ENCODE measurements at regions not wholly inside any gene's neighbourhood (a gene's known extent, or its start where the extent isn't known, plus 50 kb on each side); places are given as distances from the start of the nearest gene placed in this dataset.
A peak's percentile ranks its signal among the peaks of the same experiment; 100 is the strongest.

- Histone ChIP-seq H3K4me3 (ENCODE audit: low read depth, low read length) (no peak overlapping the region), H3K36me3 (ENCODE audit: control insufficient read depth, insufficient read depth, low read length) (no peaks in the 10 kb centered on the region), H3K27me3 (ENCODE audit: control insufficient read depth, insufficient read depth, low read length) (no peaks in the 10 kb centered on the region)
- ChIA-PET CTCF (no interaction called here), POLR2A (no interaction called here)
- no peak for DNase-seq (ENCODE audit: low read depth)
- no peak for TF ChIP-seq CTCF (IDR thresholded peaks at IDR 0.05; ENCODE audit: insufficient read depth, low read depth, low read length)
These were observed 334.5 kb downstream of the RAB38 start for GRCh38 chr11:87840786-87841185.

- POLR2A ChIA-PET: no interaction called here
- no peaks in the 10 kb centered on the region for H3K27me3 ChIP-seq (ENCODE audit: control insufficient read depth, insufficient read depth, low read length)
- H3K36me3 ChIP-seq (ENCODE audit: control insufficient read depth, insufficient read depth, low read length): no peaks in the 10 kb centered on the region
- no peak for DNase-seq (ENCODE audit: low read depth)
- CTCF ChIA-PET: no interaction called here
- no peak overlapping the region for H3K4me3 ChIP-seq (ENCODE audit: low read depth, low read length)
- TF ChIP-seq CTCF (IDR thresholded peaks at IDR 0.05; ENCODE audit: insufficient read depth, low read depth, low read length): no peak
These were observed 343.0 kb downstream of the RAB38 start for GRCh38 chr11:87832211-87832610.

- TF ChIP-seq CTCF (IDR thresholded peaks at IDR 0.05; ENCODE audit: insufficient read depth, low read depth, low read length): no peak
- Histone ChIP-seq H3K4me3 (ENCODE audit: low read depth, low read length) (no peak overlapping the region), H3K27me3 (ENCODE audit: control insufficient read depth, insufficient read depth, low read length) (no peaks in the 10 kb centered on the region), H3K36me3 (ENCODE audit: control insufficient read depth, insufficient read depth, low read length) (no peaks in the 10 kb centered on the region)
- no peak for DNase-seq (ENCODE audit: low read depth)
- ChIA-PET CTCF (interaction anchor here (0.7 to 0.8 kb wide), 2 partner anchors 723 to 1062 kb away, joined by 3 to 5 read pairs; no protein-coding TSS in a partner anchor), POLR2A (interaction anchor here (0.6 kb wide), 1 partner anchor 98 kb away, joined by 3 read pairs; no protein-coding TSS in a partner anchor)
These were observed 355.2 kb downstream of the RAB38 start for GRCh38 chr11:87820011-87820410.

GRCh38 chr11:87819151-87819550 lies 356.1 kb downstream of the RAB38 start:
- Histone ChIP-seq H3K36me3 (ENCODE audit: control insufficient read depth, insufficient read depth, low read length) (no peaks in the 10 kb centered on the region), H3K4me3 (ENCODE audit: low read depth, low read length) (no peak overlapping the region), H3K27me3 (ENCODE audit: control insufficient read depth, insufficient read depth, low read length) (no peaks in the 10 kb centered on the region)
- peak; percentile 59 for DNase-seq (ENCODE audit: low read depth)
- ChIA-PET CTCF (no interaction called here), POLR2A (no interaction called here)
- no peak for TF ChIP-seq CTCF (IDR thresholded peaks at IDR 0.05; ENCODE audit: insufficient read depth, low read depth, low read length)

- TF ChIP-seq CTCF (IDR thresholded peaks at IDR 0.05; ENCODE audit: insufficient read depth, low read depth, low read length): no peak
- Histone ChIP-seq H3K36me3 (ENCODE audit: control insufficient read depth, insufficient read depth, low read length) (no peaks in the 10 kb centered on the region), H3K4me3 (ENCODE audit: low read depth, low read length) (no peak overlapping the region), H3K27me3 (ENCODE audit: control insufficient read depth, insufficient read depth, low read length) (no peaks in the 10 kb centered on the region)
- POLR2A ChIA-PET: no interaction called here
- CTCF ChIA-PET: no interaction called here
- no peak for DNase-seq (ENCODE audit: low read depth)
These were observed 362.5 kb downstream of the RAB38 start for GRCh38 chr11:87812571-87813365.
